ES-I3 (cell line): ENCODE measurements at regions not wholly inside any gene's neighbourhood (a gene's known extent, or its start where the extent isn't known, plus 50 kb on each side); places are given as distances from the start of the nearest gene placed in this dataset.

ENCODE experiments used
- H3K36me3 ChIP-seq: 2 replicates; pipeline ENCODE4 v1.6.1; 2013; ENCODE audit warnings: mild to moderate bottlenecking, low read length, control low read depth, moderate library complexity; ENCODE audit not compliant: insufficient read depth
- H3K4me1 ChIP-seq: 2 replicates; pipeline ENCODE4 v1.6.1; 2013; ENCODE audit warnings: mild to moderate bottlenecking, control low read depth, low read length; ENCODE audit not compliant: insufficient read depth
- H3K9ac ChIP-seq: 2 replicates; pipeline ENCODE4 v1.6.1; 2013; ENCODE audit warnings: low read depth, mild to moderate bottlenecking, low read length, moderate library complexity
- H3K9me3 ChIP-seq: 2 replicates; pipeline ENCODE4 v1.6.1; 2013; ENCODE audit warnings: mild to moderate bottlenecking, low read length, moderate library complexity; ENCODE audit not compliant: control insufficient read depth, insufficient read depth

DNA sequence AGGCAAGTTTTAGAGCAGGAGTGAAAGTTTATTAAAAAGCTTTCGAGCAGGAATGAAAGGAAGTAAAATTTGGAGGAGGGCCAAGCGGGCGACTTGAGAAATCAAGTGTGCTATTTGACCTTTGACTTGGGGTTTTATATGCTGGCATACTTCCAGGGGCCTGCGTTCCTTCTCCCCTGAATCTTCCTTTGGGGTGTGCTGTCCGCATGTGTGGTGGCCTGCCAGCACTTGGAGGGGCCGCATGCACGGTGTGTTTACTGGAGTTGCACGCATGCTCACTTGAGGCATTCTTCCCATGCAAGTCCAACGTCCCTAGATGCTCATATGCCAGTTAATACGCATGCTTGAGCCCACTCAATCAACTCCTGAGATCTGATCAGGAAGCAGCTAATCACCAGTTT, 78.3 kb upstream of the MAP4K4 start:
- H3K4me1 ChIP-seq: peaks cover 12% of the 10 kb centered on the region
- no peaks in the 10 kb centered on the region for H3K9me3 ChIP-seq
- H3K9ac ChIP-seq: no peak overlapping the region
- H3K36me3 ChIP-seq: no peaks in the 10 kb centered on the region

- Histone ChIP-seq H3K9ac (no peak overlapping the region), H3K4me1 (peaks cover 12% of the 10 kb centered on the region), H3K36me3 (no peaks in the 10 kb centered on the region), H3K9me3 (no peaks in the 10 kb centered on the region)
These were observed 79.7 kb upstream of the MAP4K4 start for GRCh38 chr2:101617796-101618195.

DNA sequence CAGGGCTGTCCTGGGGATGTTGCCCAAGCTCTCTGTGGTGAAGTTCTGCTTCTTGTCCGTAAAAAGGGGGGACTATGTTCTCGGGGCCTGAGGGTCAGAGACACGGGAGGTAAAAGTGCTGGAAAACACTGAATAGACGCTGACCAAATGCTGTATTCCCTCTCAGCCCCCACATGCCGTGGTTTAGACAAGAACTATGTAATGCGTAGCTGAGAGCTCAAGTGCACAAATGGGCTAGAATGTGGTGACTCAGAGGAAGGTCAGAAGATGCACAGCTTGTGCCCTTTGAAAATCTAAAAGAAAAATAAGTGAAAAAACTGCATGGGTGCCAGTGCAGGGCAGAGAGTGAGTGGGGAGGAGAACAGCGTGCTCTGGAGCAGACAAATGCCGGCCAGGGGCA, 80.3 kb upstream of the MAP4K4 start:
- peaks cover 12% of the 10 kb centered on the region for H3K4me1 ChIP-seq
- no peaks in the 10 kb centered on the region for H3K36me3 ChIP-seq
- no peaks in the 10 kb centered on the region for H3K9me3 ChIP-seq
- no peak overlapping the region for H3K9ac ChIP-seq

GRCh38 chr2:101614127-101614759, 83.3 kb upstream of the MAP4K4 start:
- Histone ChIP-seq H3K36me3 (no peaks in the 10 kb centered on the region), H3K4me1 (peaks cover 19% of the 10 kb centered on the region), H3K9ac (no peak overlapping the region), H3K9me3 (no peaks in the 10 kb centered on the region; the same call in 1 of the 2 replicates)

- no peaks in the 10 kb centered on the region; the same call in 1 of the 2 replicates for H3K9me3 ChIP-seq
- no peak overlapping the region for H3K9ac ChIP-seq
- peaks cover 21% of the 10 kb centered on the region for H3K4me1 ChIP-seq
- H3K36me3 ChIP-seq: no peaks in the 10 kb centered on the region
These were observed 84.3 kb upstream of the MAP4K4 start for GRCh38 chr2:101613056-101613704.

DNA sequence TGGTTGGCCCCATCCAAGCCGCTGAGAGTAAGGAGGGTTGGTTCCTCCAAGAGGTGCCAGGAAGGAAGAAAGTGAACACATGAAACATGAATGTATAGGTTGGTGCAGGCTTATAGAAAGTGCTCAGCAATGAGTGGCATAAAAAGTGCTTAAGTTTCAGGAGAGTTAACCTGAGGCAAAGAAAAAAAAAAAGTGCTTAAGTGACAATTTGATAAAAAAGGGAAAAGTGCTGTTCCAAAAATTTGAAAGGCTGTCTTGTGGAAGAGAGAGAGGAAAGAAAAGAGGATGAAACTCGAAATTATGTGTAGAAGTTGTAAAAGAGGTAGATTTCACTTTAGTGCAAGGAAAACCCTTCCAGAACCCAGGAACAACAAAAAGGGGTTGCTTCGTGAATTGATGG, 85.5 kb upstream of the MAP4K4 start:
- H3K36me3 ChIP-seq: no peaks in the 10 kb centered on the region
- no peak overlapping the region for H3K9ac ChIP-seq
- peaks cover 17% of the 10 kb centered on the region; the same call in 1 of the 2 replicates for H3K4me1 ChIP-seq
- H3K9me3 ChIP-seq: no peaks in the 10 kb centered on the region; the same call in 1 of the 2 replicates

- Histone ChIP-seq H3K36me3 (no peaks in the 10 kb centered on the region), H3K9ac (no peak overlapping the region), H3K4me1 (peaks cover 17% of the 10 kb centered on the region; the same call in 1 of the 2 replicates), H3K9me3 (no peaks in the 10 kb centered on the region; the same call in 1 of the 2 replicates)
These were observed 86.7 kb upstream of the MAP4K4 start for GRCh38 chr2:101610750-101611315.

GRCh38 chr2:101609433-101609832, 88.1 kb upstream of the MAP4K4 start:
- Histone ChIP-seq H3K9ac (no peak overlapping the region), H3K9me3 (no peaks in the 10 kb centered on the region; the same call in 1 of the 2 replicates), H3K36me3 (no peaks in the 10 kb centered on the region), H3K4me1 (peaks cover 13% of the 10 kb centered on the region; the same call in 1 of the 2 replicates)

DNA sequence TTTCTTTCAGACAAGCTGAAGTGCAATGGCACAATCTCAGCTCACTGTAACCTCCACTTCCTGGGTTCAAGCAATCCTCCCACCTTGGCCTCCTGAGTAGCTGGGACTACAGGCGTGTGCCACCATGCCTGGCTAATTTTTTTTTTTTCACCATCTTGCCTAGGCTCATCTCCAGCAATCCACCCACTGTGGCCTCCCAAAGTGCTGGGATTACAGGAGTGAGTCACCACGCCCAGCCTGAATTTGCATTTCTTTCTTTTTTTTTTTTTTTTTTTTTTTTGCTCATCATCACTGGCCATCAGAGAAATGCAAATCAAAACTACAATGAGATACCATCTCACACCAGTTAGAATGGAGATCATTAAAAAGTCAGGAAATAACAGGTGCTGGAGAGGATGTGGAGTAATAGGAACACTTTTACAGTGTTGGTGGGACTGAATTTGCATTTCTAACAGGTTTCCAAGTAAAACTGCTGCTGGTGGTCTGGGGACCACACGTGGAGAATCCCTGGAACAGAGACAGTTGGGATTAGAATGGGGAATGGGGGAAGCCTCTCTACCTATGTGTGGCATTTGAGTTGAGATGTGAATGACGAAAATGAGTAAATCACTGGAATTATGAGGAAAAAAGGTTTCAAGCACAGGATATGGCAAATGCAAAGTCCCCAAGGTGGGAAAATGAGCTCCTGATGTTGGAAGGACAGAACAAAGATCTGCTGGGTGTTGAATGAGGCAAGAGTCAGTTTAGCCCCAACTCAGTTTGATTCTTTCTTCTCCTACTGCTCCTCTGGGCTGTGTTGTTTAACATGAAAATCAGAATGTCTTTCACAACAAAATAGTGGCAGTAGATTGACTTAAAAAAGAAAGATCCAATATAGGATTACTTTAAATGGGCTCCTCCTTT, 88.8 kb upstream of the MAP4K4 start:
- no peaks in the 10 kb centered on the region for H3K36me3 ChIP-seq
- H3K9ac ChIP-seq: no peak overlapping the region

DNA sequence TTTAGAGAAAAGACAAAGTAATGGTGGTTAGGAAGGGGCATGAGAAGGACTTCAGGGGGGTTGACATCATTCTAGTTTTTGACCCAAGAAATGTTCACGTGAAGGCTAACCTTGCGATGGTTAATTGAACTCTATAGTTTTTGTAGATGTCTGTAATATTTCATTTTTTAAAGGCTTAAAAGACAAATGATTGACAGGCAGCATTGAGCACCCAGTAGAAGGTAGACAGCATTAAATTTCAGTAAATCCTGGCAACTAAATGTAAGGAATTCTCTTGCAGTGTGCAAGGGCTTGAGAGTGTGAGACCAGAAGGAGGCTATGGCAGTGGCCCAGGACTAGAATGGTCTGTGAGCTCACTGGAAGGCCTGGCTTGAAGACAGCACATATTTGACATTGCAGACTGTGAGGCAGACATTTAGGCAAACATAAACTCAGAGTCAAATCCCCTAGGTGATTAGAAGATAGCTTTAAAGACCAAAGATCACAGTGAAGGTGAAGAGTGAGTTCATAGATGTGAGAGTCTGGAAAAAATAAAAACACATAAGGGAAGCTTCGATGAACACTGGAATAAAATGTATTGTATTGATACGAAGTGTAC, 100.1 kb upstream of the MAP4K4 start:
- H3K36me3 ChIP-seq: no peaks in the 10 kb centered on the region
- no peaks in the 10 kb centered on the region for H3K4me1 ChIP-seq
- no peak overlapping the region for H3K9ac ChIP-seq
- H3K9me3 ChIP-seq: no peaks in the 10 kb centered on the region

More for the DNA sequence above, 88.8 kb upstream of the MAP4K4 start:
- Histone ChIP-seq H3K9me3 (no peaks in the 10 kb centered on the region; the same call in 1 of the 2 replicates), H3K4me1 (0 out of 2 replicates have a peak, but pooled peaks cover 11% of the 10 kb centered on the region)

DNA sequence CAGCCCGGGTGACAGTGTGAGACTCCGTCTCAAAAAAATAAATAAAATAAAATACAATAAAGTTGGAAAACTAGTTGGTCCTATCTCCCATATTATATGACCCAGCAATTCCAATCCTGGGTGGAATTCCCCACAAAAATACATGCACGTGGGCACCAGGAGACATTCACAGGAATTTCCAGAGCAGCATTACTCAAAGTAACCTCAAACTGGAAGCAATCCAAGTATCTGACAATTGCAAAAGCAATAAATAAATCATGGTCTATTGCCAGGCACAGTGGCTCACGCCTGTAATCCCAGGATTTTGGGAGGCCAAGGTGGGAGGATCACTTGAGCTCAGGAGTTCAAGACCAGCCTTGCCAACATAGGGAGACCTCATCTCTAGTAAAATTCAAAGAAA, 101.2 kb upstream of the MAP4K4 start:
- H3K9ac ChIP-seq: no peak overlapping the region
- H3K4me1 ChIP-seq: no peaks in the 10 kb centered on the region
- H3K36me3 ChIP-seq: no peaks in the 10 kb centered on the region
- H3K9me3 ChIP-seq: no peaks in the 10 kb centered on the region

GRCh38 chr2:101587251-101587650, 110.3 kb upstream of the MAP4K4 start:
- Histone ChIP-seq H3K9me3 (no peaks in the 10 kb centered on the region), H3K9ac (no peak overlapping the region), H3K4me1 (no peaks in the 10 kb centered on the region), H3K36me3 (no peaks in the 10 kb centered on the region)

GRCh38 chr2:101583861-101584260, 108.9 kb upstream of the RFX8 start:
- Histone ChIP-seq H3K4me1 (no peaks in the 10 kb centered on the region), H3K9me3 (no peaks in the 10 kb centered on the region), H3K9ac (no peak overlapping the region), H3K36me3 (no peaks in the 10 kb centered on the region)
